Astrocyte (in vitro differentiated cells and primary cell): ENCODE measurements at regions not wholly inside any gene's neighbourhood (a gene's known extent, or its start where the extent isn't known, plus 50 kb on each side); places are given as distances from the start of the nearest gene placed in this dataset.

Source experiments
- DNase-seq: peaks from one replicate; pipeline ENCODE4 v3.0.0-alpha.2; 2010; ENCODE audit warnings: low read depth
- FAIRE-seq: peaks from 2 replicates; lab custom pipeline; 2011; peaks lifted over from hg19 to GRCh38; lab: Jason Lieb, UNC
- H2AFZ ChIP-seq: 2 replicates; pipeline ENCODE4 v1.6.0; 2012; ENCODE audit warnings: low read depth, low read length, inconsistent platforms
- H3K27ac ChIP-seq: 2 replicates; pipeline ENCODE4 v1.5.1; 2011; ENCODE audit warnings: low read depth, low read length, inconsistent platforms
- H3K27me3 ChIP-seq: 2 replicates; pipeline ENCODE4 v1.6.0; 2011; ENCODE audit warnings: low read length, inconsistent platforms; ENCODE audit not compliant: insufficient read depth
- H3K36me3 ChIP-seq: 2 replicates; pipeline ENCODE4 v1.5.1; 2011; ENCODE audit warnings: low read length, inconsistent platforms; ENCODE audit not compliant: insufficient read depth
- H3K4me1 ChIP-seq: 2 replicates; pipeline ENCODE4 v1.5.1; 2011; ENCODE audit warnings: low read length, inconsistent platforms; ENCODE audit not compliant: insufficient read depth
- H3K4me2 ChIP-seq: 2 replicates; pipeline ENCODE4 v1.6.0; 2012; ENCODE audit warnings: low read length, inconsistent platforms
- H3K4me3 ChIP-seq: 2 replicates; pipeline ENCODE4 v1.5.1; 2011; ENCODE audit warnings: low read depth, mild to moderate bottlenecking, low read length, inconsistent platforms; ENCODE audit not compliant: insufficient read depth
- H3K79me2 ChIP-seq: 2 replicates; pipeline ENCODE4 v1.6.0; 2012; ENCODE audit warnings: mild to moderate bottlenecking, low read length, inconsistent platforms; ENCODE audit not compliant: insufficient read depth
- H3K9ac ChIP-seq: 2 replicates; pipeline ENCODE4 v1.6.0; 2012; ENCODE audit warnings: mild to moderate bottlenecking, low read length, inconsistent platforms
- H3K9me3 ChIP-seq: 2 replicates; pipeline ENCODE4 v1.5.1; 2012; ENCODE audit warnings: low read depth, mild to moderate bottlenecking, low read length, inconsistent platforms; ENCODE audit not compliant: insufficient read depth
- H4K20me1 ChIP-seq: 2 replicates; pipeline ENCODE4 v1.6.0; 2012; ENCODE audit warnings: low read length, inconsistent platforms; ENCODE audit not compliant: insufficient read depth
- H3K27ac Mint-ChIP-seq: one replicate; pipeline ENCODE4 v1.8.0; 2021; ENCODE audit warnings: mild to moderate bottlenecking, mixed read lengths; ENCODE audit not compliant: unreplicated experiment
- H3K27me3 Mint-ChIP-seq: one replicate; pipeline ENCODE4 v1.8.0; 2021; ENCODE audit warnings: low read depth, mixed read lengths; ENCODE audit not compliant: unreplicated experiment
- H3K36me3 Mint-ChIP-seq: one replicate; pipeline ENCODE4 v1.8.0; 2021; ENCODE audit warnings: low read depth, mixed read lengths; ENCODE audit not compliant: unreplicated experiment
- H3K4me1 Mint-ChIP-seq: one replicate; pipeline ENCODE4 v1.8.0; 2021; ENCODE audit warnings: low read depth, mixed read lengths; ENCODE audit not compliant: unreplicated experiment
- H3K4me3 Mint-ChIP-seq: one replicate; pipeline ENCODE4 v1.8.0; 2021; ENCODE audit warnings: mild to moderate bottlenecking, moderate library complexity, mixed read lengths; ENCODE audit not compliant: unreplicated experiment
- H3K9me3 Mint-ChIP-seq: one replicate; pipeline ENCODE4 v1.8.0; 2021; ENCODE audit warnings: mild to moderate bottlenecking, mixed read lengths; ENCODE audit not compliant: unreplicated experiment
- EZH2 ChIP-seq: IDR thresholded peaks from 2 replicates; pipeline ENCODE4 v1.6.1; 2012; ENCODE audit warnings: mild to moderate bottlenecking, low read length, inconsistent platforms; ENCODE audit not compliant: insufficient read depth
- TF ChIP-seq, protein P1 (sequence below): IDR thresholded peaks from 2 replicates; pipeline ENCODE4 v1.5.1; 2011; ENCODE audit warnings: low read depth, mild to moderate bottlenecking, inconsistent platforms, low read length, moderate library complexity; ENCODE audit not compliant: insufficient read depth

DNA sequence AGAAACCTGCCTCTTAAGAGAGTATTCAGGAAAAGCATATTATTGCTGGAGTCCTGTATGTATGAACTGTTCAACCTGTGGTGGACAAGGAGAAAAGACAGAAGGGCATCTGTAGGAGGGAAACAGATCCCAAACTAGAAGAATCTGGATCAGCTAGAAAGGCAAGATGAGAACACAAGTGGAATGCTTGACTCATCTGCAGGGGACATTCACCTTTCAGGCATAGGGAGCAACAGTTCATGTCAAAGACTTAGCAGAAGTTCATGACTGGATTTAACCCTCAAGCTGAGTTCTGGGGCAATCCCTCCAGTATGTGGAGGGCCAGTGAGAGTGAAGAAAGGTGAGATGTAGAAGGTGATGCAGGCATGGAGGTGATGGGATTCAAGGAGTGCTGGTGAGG lies 135.9 kb upstream of the DYNLRB2 start:
- H3K36me3 Mint-ChIP-seq, result no peaks in the 10 kb centered on the region
- no peaks in the 10 kb centered on the region for H3K27me3 ChIP-seq
- H3K4me1 ChIP-seq, result no peaks in the 10 kb centered on the region
- no peak for DNase-seq
- no peak overlapping the region for H3K4me2 ChIP-seq
- FAIRE-seq, result no peak
- H3K4me3 ChIP-seq, result no peak overlapping the region
- no peak overlapping the region for H3K27ac ChIP-seq
- no peaks in the 10 kb centered on the region for H4K20me1 ChIP-seq
- H3K9me3 ChIP-seq, result no peaks in the 10 kb centered on the region
- TF ChIP-seq, protein P1, sequence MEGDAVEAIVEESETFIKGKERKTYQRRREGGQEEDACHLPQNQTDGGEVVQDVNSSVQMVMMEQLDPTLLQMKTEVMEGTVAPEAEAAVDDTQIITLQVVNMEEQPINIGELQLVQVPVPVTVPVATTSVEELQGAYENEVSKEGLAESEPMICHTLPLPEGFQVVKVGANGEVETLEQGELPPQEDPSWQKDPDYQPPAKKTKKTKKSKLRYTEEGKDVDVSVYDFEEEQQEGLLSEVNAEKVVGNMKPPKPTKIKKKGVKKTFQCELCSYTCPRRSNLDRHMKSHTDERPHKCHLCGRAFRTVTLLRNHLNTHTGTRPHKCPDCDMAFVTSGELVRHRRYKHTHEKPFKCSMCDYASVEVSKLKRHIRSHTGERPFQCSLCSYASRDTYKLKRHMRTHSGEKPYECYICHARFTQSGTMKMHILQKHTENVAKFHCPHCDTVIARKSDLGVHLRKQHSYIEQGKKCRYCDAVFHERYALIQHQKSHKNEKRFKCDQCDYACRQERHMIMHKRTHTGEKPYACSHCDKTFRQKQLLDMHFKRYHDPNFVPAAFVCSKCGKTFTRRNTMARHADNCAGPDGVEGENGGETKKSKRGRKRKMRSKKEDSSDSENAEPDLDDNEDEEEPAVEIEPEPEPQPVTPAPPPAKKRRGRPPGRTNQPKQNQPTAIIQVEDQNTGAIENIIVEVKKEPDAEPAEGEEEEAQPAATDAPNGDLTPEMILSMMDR, result no peak
- no peak for TF ChIP-seq EZH2
- H3K36me3 ChIP-seq, result no peaks in the 10 kb centered on the region
- no peak overlapping the region for H3K4me3 Mint-ChIP-seq
- H3K27ac Mint-ChIP-seq, result no peak overlapping the region
- H3K79me2 ChIP-seq, result no peaks in the 10 kb centered on the region
- H3K4me1 Mint-ChIP-seq, result no peaks in the 10 kb centered on the region
- H3K9me3 Mint-ChIP-seq, result no peaks in the 10 kb centered on the region
- H3K27me3 Mint-ChIP-seq, result no peaks in the 10 kb centered on the region
- H2AFZ ChIP-seq, result no peak overlapping the region
- no peak overlapping the region for H3K9ac ChIP-seq

DNA sequence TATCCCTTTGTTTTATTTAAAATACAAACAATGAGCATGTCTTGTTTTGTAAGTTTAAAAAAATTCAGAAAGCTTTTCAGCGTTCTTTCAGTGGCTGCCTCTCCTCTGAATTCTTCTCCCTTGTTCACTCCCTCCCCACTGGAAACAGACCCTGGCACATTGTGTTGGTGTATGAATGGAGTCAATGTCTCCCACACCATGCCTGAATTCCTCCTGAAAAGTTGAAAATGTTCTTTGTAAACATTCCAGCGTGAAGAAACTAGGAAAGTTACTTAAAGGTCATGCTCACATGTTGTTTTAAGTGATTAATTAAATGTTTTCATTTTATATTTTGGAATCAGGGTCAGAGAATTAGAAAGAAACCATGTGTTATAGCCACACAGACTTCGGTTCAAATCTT lies 136.9 kb upstream of the DYNLRB2 start:
- H3K79me2 ChIP-seq, result no peaks in the 10 kb centered on the region
- DNase-seq (no peak), FAIRE-seq (no peak)
- no peaks in the 10 kb centered on the region for H4K20me1 ChIP-seq
- Mint-ChIP-seq H3K27ac (no peak overlapping the region), H3K4me3 (no peak overlapping the region), H3K36me3 (no peaks in the 10 kb centered on the region), H3K9me3 (no peaks in the 10 kb centered on the region), H3K27me3 (no peaks in the 10 kb centered on the region), H3K4me1 (no peaks in the 10 kb centered on the region)
- no peaks in the 10 kb centered on the region for H3K36me3 ChIP-seq
- no peaks in the 10 kb centered on the region for H3K4me1 ChIP-seq
- no peak overlapping the region for H3K4me3 ChIP-seq
- H3K9ac ChIP-seq, result no peak overlapping the region
- H3K4me2 ChIP-seq, result no peak overlapping the region
- TF ChIP-seq, protein P1, result no peak
- TF ChIP-seq EZH2, result no peak
- no peaks in the 10 kb centered on the region for H3K27me3 ChIP-seq
- no peaks in the 10 kb centered on the region for H3K9me3 ChIP-seq
- H3K27ac ChIP-seq, result no peak overlapping the region
- no peak overlapping the region for H2AFZ ChIP-seq

DNA sequence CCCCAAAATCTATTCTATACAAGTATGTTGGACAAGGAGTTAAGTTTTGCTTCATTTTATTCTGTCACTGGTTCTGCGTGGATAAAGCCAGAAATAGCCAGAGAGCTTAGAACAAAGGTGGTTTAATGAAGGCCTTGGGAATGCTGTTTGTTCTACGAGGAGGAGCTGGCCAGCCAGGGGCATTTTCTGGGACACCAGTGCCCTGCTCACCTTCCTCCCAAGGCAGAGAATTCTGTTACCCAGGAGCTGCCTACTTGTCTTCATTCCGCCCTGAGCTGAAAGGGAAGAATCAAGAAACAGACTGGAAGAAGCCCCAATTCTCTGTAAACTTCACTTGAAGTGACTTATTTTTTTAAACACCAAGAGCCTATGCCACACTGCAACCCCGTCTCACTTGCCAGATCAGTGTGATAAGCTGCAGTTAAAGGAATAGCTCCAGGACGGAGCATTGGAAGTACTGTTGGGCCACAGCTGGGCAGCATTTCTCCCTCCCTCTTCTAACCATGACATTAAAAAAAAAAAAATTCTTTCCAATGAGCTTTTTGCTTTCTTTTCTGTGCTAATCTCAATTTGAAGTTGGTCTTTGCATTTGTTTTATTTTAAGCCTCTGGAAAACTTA lies 149.8 kb upstream of the DYNLRB2 start:
- TF ChIP-seq EZH2, result no peak
- TF ChIP-seq, protein P1, result no peak
- Histone ChIP-seq H2AFZ (no peak overlapping the region), H3K36me3 (no peaks in the 10 kb centered on the region), H3K27ac (no peak overlapping the region), H3K9me3 (no peaks in the 10 kb centered on the region), H3K4me1 (no peaks in the 10 kb centered on the region), H3K4me3 (no peak overlapping the region), H3K27me3 (no peaks in the 10 kb centered on the region), H3K4me2 (no peak overlapping the region), H3K9ac (no peak overlapping the region), H3K79me2 (no peaks in the 10 kb centered on the region), H4K20me1 (no peaks in the 10 kb centered on the region)
- Mint-ChIP-seq H3K9me3 (peaks cover 5% of the 10 kb centered on the region), H3K4me1 (no peaks in the 10 kb centered on the region), H3K27ac (no peak overlapping the region), H3K36me3 (no peaks in the 10 kb centered on the region), H3K4me3 (no peak overlapping the region), H3K27me3 (peaks cover 2% of the 10 kb centered on the region)
- DNase-seq (no peak), FAIRE-seq (no peak)
